ENCODE measurements at regions not wholly inside any gene's neighbourhood (a gene's known extent, or its start where the extent isn't known, plus 50 kb on each side); places are given as distances from the start of the nearest gene placed in this dataset.
"Not testable (repeated sequence)": the region's sequence is repeated elsewhere in the genome, so short reads cannot be mapped to it uniquely, and the experiment has no call there.

GRCh38 chr11:106493751-106494150, 416.3 kb downstream of the AASDHPPT start:
- DNase-seq (ENCODE audit: low spot score) = no peak

GRCh38 chr11:106495046-106495445, 417.6 kb downstream of the AASDHPPT start:
- no peak for DNase-seq (ENCODE audit: low spot score)

GRCh38 chr11:106496677-106497076, 419.2 kb downstream of the AASDHPPT start:
- no peak for DNase-seq (ENCODE audit: low spot score)

GRCh38 chr11:106497321-106497720, 419.9 kb downstream of the AASDHPPT start:
- DNase-seq (ENCODE audit: low spot score) = no peak

- no peak for DNase-seq (ENCODE audit: low spot score)
Observed at GRCh38 chr11:106497822-106498221, 420.4 kb downstream of the AASDHPPT start.

- DNase-seq (ENCODE audit: low spot score) = no peak
Observed at GRCh38 chr11:106503901-106504300, 426.4 kb downstream of the AASDHPPT start.

- DNase-seq (ENCODE audit: low spot score) = no peak
Observed at GRCh38 chr11:106507645-106508306, 430.3 kb downstream of the AASDHPPT start.

- no peak for DNase-seq (ENCODE audit: low spot score)
Observed at GRCh38 chr11:106514706-106515105, 437.2 kb downstream of the AASDHPPT start.

- no peak for DNase-seq (ENCODE audit: low spot score)
Observed at GRCh38 chr11:106517426-106517825, 440.0 kb downstream of the AASDHPPT start.

GRCh38 chr11:106520146-106520912, 442.9 kb downstream of the AASDHPPT start:
- DNase-seq (ENCODE audit: low spot score) = no peak

GRCh38 chr11:106520920-106521319, 443.5 kb downstream of the AASDHPPT start:
- no peak for DNase-seq (ENCODE audit: low spot score)

- no peak for DNase-seq (ENCODE audit: low spot score)
Observed at GRCh38 chr11:106523171-106523570, 445.7 kb downstream of the AASDHPPT start.

GRCh38 chr11:106523921-106524320, 446.5 kb downstream of the AASDHPPT start:
- DNase-seq (ENCODE audit: low spot score) = no peak

GRCh38 chr11:106524436-106524835, 447.0 kb downstream of the AASDHPPT start:
- no peak for DNase-seq (ENCODE audit: low spot score)

- DNase-seq (ENCODE audit: low spot score) = not testable (repeated sequence)
Observed at GRCh38 chr11:106531648-106532047, 454.2 kb downstream of the AASDHPPT start.

GRCh38 chr11:106533046-106533445, 455.6 kb downstream of the AASDHPPT start:
- no peak for DNase-seq (ENCODE audit: low spot score)

- no peak for DNase-seq (ENCODE audit: low spot score)
Observed at GRCh38 chr11:106540001-106540400, 462.5 kb downstream of the AASDHPPT start.

- DNase-seq (ENCODE audit: low spot score) = no peak
Observed at GRCh38 chr11:106548406-106548805, 469.9 kb downstream of the GUCY1A2 start.

- no peak for DNase-seq (ENCODE audit: low spot score)
Observed at GRCh38 chr11:106551744-106552673, 466.3 kb downstream of the GUCY1A2 start.

GRCh38 chr11:106552694-106553203, 465.5 kb downstream of the GUCY1A2 start:
- no peak for DNase-seq (ENCODE audit: low spot score)

GRCh38 chr11:106553304-106553703, 465.0 kb downstream of the GUCY1A2 start:
- no peak for DNase-seq (ENCODE audit: low spot score)
